ENCODE measurements at regions not wholly inside any gene's neighbourhood (a gene's known extent, or its start where the extent isn't known, plus 50 kb on each side); places are given as distances from the start of the nearest gene placed in this dataset.
"Not testable (repeated sequence)": the region's sequence is repeated elsewhere in the genome, so short reads cannot be mapped to it uniquely, and the experiment has no call there.

GRCh38 chr13:80527400-80527799 is 186.5 kb upstream of the SPRY2 start:
- DNase-seq (ENCODE audit: low read depth, low spot score), result no peak

- no peak for DNase-seq (ENCODE audit: low read depth, low spot score)
Measured at GRCh38 chr13:80524447-80525215, 183.7 kb upstream of the SPRY2 start.

- DNase-seq (ENCODE audit: low read depth, low spot score), result no peak
Measured at GRCh38 chr13:80523134-80523533, 182.2 kb upstream of the SPRY2 start.

DNA sequence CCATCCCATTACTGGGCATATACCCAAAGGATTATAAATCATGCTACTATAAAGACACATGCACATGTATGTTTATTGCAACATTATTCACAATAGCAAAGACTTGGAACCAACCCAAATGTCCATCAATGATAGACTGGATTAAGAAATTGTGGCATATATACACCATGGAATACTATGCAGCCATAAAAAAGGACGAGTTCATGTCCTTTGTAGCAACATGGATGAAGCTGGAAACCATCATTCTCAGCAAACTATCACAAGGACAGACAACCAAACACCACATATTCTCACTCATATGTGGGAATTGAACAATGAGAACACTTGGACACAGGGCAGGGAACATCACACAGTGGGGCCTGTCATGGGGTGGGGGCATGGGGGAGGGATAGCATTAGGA is 181.5 kb upstream of the SPRY2 start:
- not testable (repeated sequence) for DNase-seq (ENCODE audit: low read depth, low spot score)

DNA sequence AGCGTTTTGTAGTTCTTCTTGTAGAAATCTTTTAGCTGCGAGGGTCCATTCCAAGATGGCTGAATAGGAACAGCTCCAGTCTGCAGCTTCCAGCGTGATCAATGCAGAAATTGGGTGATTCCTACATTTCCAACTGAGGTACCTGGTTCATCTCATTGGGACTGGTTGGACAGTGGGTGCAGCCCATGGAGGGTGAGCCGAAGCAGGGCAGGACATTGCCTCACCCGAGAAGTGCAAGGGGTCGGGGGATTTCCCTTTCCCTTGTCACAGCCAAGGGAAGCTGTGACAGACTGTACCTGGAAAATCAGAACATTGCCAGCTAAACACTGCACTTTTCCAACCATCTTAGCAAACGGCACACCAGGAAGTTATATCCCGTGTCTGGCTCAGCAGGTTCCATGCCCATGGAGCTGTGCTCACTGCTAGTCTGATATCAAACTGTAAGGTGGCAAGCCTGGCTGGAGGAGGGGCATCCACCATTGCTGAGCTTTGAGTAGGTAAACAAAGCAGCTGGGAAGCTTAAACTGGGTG is 176.0 kb upstream of the SPRY2 start:
- no peak for DNase-seq (ENCODE audit: low read depth, low spot score)

- DNase-seq (ENCODE audit: low read depth, low spot score), result no peak
Measured at GRCh38 chr13:80515296-80515695, 174.4 kb upstream of the SPRY2 start.

- DNase-seq (ENCODE audit: low read depth, low spot score), result no peak
Measured at GRCh38 chr13:80513196-80513595, 172.3 kb upstream of the SPRY2 start.

DNA sequence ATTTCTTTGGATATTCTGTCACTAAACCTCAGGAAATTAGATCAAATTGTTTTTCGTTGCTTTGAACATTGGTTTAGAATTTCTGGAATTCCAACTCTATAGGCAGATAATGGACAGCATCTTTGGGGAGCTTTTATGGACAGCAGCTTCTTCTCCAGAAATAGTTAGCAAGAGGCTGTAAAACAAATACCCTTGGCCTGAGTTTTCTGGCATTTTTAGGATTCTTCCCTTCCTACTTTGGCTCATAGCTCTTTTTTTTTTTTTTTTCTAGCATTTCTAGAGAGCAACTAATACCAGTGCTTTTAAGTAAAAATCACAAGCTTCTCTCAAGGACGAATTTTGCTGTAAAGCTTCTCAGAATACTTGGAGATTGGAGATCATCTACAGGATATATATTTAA is 169.8 kb upstream of the SPRY2 start:
- DNase-seq (ENCODE audit: low read depth, low spot score), result no peak

DNA sequence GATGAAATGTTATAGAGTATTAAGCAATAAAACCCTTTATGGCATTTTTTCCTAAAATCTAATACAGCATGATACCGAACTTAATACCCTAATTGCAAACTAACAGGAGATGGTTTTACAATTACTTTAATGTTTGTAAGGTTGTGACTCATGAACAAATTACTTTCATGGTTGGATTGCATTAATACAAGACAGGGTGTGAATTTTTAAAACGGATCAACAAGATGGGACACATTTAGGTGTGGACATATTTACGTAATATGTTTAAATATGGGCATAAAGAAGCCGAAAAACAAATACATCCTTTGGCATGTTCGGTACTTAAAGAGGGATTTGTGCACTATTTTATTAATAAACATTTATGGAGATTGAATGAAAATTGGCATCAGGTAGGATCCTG is 168.3 kb upstream of the SPRY2 start:
- no peak for DNase-seq (ENCODE audit: low read depth, low spot score)

GRCh38 chr13:80508031-80508430 is 167.1 kb upstream of the SPRY2 start:
- DNase-seq (ENCODE audit: low read depth, low spot score), result no peak

DNA sequence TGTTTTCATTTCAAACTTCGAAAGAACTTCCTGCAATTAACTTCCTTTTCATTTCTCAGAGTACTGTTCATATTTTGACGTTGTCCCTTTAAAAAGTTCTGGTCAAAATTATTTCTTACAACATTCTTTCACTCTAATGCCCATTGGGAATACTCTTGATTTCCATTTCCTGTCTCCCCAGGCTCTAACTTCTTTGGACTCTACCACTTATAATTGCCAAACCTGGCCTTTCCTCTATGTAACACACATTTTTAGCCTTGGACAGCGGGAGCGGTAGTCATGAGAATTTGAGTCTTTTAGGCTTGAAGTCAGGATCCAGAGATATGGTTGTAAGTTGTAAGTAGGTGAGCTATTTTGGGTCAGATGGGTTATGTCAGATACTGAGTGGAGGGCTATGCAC is 163.5 kb upstream of the SPRY2 start:
- no peak for DNase-seq (ENCODE audit: low read depth, low spot score)

GRCh38 chr13:80502359-80502758 is 161.4 kb upstream of the SPRY2 start:
- no peak for DNase-seq (ENCODE audit: low read depth, low spot score)

DNA sequence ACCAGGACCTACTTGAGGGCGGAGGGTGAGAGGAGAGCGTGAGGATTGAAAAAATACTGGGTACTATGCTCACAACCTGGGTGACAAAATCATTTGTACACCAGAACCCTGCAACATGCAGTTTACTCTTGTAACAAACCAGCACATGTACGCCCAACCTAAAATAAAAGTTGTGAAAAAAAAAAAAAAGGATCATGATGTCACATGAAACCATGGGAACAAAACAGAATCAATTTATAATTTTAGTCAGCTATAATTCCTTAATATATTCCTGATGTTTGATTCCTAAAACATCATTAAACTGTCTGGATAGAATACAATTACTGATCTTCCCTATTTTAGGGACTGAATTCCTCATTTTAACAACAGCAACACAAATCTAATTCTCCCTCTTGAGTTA is 160.6 kb upstream of the SPRY2 start:
- no peak for DNase-seq (ENCODE audit: low read depth, low spot score)

DNA sequence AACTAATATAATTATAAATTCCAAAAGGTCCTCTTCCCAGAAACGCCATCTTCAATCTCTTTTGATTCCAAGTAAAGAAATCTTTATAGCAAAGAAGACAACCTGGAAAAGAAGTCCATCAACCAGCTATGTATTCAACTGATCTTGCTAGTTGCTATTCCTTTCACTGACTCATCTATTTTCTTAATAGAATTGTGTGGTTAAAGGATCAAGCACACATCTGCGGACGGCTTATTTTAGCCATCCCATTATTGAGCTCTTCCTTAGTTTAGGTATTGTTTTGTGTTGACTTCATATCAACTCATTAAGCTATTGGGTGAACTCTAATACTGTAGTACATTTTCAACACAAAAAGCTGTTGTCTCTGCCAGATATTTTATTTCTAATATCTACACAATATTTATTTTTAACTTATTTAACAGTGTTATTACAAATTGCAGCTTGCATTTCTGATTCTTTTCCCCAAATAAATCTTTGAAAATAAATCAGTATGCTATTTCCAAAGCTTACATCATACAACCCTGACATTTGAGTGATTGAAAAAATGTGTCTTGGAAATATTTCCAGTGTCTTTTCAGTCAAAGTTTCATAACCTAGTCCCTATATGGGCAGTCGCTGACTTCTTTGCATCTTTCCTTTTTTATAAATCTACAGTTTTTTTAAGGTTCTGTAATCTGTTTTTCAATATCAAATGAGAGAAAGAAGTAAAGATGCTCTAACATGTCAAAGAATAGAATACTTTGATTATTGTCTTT is 158.8 kb upstream of the SPRY2 start:
- no peak for DNase-seq (ENCODE audit: low read depth, low spot score)

DNA sequence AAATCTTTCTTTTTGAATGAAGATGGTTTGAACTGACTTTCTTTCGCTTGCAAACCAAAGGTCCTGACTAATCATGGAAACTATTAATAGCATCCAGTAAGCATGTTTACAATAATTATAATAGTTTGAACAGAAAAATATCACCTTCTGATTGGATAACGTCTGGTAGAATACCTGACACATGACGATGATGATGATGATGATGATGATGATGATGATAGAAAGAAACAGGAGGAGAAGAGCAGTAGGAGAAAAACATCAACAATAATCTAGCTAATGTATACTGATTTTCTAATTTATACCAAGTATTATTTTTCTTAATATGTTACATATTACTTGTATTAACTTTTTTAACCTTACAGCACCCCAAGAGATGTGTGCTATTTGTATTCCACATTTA is 157.5 kb upstream of the SPRY2 start:
- DNase-seq (ENCODE audit: low read depth, low spot score), result no peak

- no peak for DNase-seq (ENCODE audit: low read depth, low spot score)
Measured at GRCh38 chr13:80497978-80498377, 157.1 kb upstream of the SPRY2 start.

- no peak for DNase-seq (ENCODE audit: low read depth, low spot score)
Measured at GRCh38 chr13:80497439-80497838, 156.5 kb upstream of the SPRY2 start.

- DNase-seq (ENCODE audit: low read depth, low spot score), result no peak
Measured at GRCh38 chr13:80496721-80497397, 155.9 kb upstream of the SPRY2 start.

DNA sequence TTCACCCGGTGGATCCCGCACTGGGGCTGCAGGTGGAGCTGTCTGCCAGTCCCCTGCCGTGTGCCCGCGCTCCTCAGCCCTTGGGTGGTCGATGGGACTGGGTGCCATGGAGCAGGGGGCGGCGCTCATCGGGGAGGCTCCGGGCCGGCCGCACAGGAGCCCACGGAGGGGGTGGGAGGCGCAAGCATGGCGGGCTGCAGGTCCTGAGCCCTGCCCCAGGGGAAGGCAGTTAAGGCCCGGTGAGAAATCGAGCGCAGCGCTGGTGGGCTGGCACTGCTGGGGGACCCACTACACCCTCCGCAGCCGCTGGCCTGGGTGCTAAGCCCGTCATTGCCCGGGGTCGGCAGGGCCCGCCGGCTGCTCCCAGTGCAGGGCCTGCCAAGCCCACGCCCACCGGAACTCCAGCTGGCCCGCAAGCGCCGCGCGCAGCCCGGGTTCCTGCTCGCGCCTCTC is 149.6 kb upstream of the SPRY2 start:
- not testable (repeated sequence) for DNase-seq (ENCODE audit: low read depth, low spot score)

DNA sequence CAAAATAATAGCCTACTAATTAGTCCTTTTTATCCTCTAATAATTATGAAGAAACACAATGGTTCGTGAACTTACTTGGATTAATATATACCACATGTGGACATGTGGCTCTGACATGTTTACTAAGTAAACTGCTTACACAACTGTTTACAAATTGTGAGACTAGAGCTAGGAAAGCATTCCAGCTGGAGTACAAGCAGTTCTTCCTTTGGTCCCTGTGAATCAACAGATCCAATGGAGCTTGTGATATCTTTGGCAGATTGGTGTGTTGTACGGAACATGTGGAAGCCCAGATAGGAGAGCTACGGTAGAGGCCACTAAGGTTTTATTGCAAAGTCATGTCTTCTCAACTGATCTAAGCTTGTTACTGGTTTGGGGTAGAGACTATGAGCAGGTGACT is 145.5 kb upstream of the SPRY2 start:
- DNase-seq (ENCODE audit: low read depth, low spot score), result no peak

DNA sequence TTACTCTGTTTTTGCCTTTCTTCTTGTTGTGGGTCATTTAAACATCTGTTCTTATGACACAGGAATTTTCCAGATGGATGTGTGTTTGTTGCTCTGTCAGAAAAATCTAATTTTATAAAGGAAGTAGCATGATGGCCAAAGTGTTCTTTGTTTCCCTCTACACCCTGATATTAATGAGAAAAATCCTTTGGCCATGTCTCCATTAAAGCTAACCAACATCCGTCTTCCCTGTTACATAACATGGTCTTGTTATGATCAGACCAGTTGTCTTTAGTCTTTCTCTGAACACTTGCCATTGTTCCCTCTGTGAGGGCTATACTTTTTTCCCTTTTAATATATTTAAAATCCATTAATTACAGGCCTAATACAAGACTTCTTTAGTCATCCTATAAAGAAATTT is 142.2 kb upstream of the SPRY2 start:
- DNase-seq (ENCODE audit: low read depth, low spot score), result no peak

- no peak for DNase-seq (ENCODE audit: low read depth, low spot score)
Measured at GRCh38 chr13:80481588-80481987, 140.7 kb upstream of the SPRY2 start.
